ENCODE measurements at regions not wholly inside any gene's neighbourhood (a gene's known extent, or its start where the extent isn't known, plus 50 kb on each side); places are given as distances from the start of the nearest gene placed in this dataset.
"Not testable (repeated sequence)": the region's sequence is repeated elsewhere in the genome, so short reads cannot be mapped to it uniquely, and the experiment has no call there.

DNA sequence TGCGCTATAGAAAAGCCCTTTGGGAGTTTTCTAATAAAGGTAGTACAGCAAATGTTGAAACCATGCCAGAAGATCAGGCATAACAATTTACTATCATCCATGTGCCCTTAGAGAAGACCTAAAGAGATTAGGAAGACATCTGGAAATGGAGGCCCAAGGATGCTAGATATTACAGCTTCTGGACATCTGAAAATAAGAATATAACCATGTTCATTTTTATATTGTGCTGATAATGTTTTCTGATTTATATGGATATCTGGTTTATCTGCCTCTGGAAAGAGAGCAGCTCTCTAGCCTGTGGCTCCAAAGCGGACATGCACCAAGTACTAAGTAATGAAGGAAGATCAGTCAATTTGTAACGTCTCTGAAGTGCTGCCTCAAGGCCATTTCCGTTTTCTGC is 478.0 kb upstream of the DDX18 start:
- no peaks in the 10 kb centered on the region for H3K36me3 ChIP-seq (ENCODE audit: control insufficient read depth, insufficient read depth, low read length)
- H3K27ac ChIP-seq (ENCODE audit: insufficient read depth, low read length) = no peak overlapping the region
- H4K20me1 ChIP-seq (ENCODE audit: control insufficient read depth, extremely low read depth, insufficient read depth, low read length) = no peaks in the 10 kb centered on the region
- H3K79me2 ChIP-seq (ENCODE audit: control insufficient read depth, insufficient read depth, low read length) = no peaks in the 10 kb centered on the region
- H3K9me3 ChIP-seq (ENCODE audit: control insufficient read depth, insufficient read depth, low read depth, low read length) = no peaks in the 10 kb centered on the region
- no peak for DNase-seq (ENCODE audit: low read depth in 2 of 2)
- no peaks in the 10 kb centered on the region for H3K4me1 ChIP-seq (ENCODE audit: control insufficient read depth, extremely low read depth, insufficient read depth, low read length)
- H2AFZ ChIP-seq (ENCODE audit: low read length) = no peak overlapping the region
- no peak overlapping the region for H3K4me3 ChIP-seq (replicated peaks in 1 of 4; ENCODE audit: control extremely low read depth in 1 of 4, insufficient read depth in 1 of 4, low read depth in 3 of 4, low read length in 4 of 4)
- H3K9ac ChIP-seq (ENCODE audit: insufficient read depth, low read length) = no peak overlapping the region
- no peaks in the 10 kb centered on the region for H3K27me3 ChIP-seq (ENCODE audit: control insufficient read depth, insufficient read depth, low read length)
- no peak overlapping the region for H3K4me2 ChIP-seq (ENCODE audit: extremely low read depth, insufficient read depth, low read length)
- TF ChIP-seq EZH2 (IDR thresholded peaks at IDR 0.05; ENCODE audit: low read length, missing control alignments) = no peak
- TF ChIP-seq CTCF (conservative IDR thresholded peaks at IDR 0.05 in 1 of 2, IDR thresholded peaks at IDR 0.05 in 1 of 2; ENCODE audit: low read depth in 1 of 2, low read length in 2 of 2) = no peak

DNA sequence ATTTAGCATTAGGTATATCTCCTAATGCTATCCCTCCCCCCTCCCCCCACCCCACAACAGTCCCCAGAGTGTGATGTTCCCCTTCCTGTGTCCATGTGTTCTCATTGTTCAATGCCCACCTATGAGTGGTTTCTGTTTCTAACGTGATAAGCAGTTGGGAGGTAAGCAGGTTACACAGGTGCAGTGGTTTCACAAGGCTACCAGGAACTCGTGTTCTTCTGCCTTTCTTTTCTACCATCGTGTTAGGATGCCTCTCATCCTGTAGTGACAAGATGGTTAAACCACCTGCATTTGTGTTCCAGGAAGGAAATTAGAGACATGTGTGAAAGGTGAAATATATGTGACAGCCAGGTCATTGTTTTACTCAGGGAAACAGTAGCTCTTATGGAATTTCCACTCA is 476.5 kb upstream of the DDX18 start:
- not testable (repeated sequence) for DNase-seq (ENCODE audit: low read depth in 2 of 2); H2AFZ ChIP-seq (ENCODE audit: low read length); H3K9ac ChIP-seq (ENCODE audit: insufficient read depth, low read length); H3K4me3 ChIP-seq (replicated peaks in 1 of 4; ENCODE audit: control extremely low read depth in 1 of 4, insufficient read depth in 1 of 4, low read depth in 3 of 4, low read length in 4 of 4); H4K20me1 ChIP-seq (ENCODE audit: control insufficient read depth, extremely low read depth, insufficient read depth, low read length); H3K9me3 ChIP-seq (ENCODE audit: control insufficient read depth, insufficient read depth, low read depth, low read length); H3K27ac ChIP-seq (ENCODE audit: insufficient read depth, low read length); H3K79me2 ChIP-seq (ENCODE audit: control insufficient read depth, insufficient read depth, low read length); H3K27me3 ChIP-seq (ENCODE audit: control insufficient read depth, insufficient read depth, low read length); H3K4me1 ChIP-seq (ENCODE audit: control insufficient read depth, extremely low read depth, insufficient read depth, low read length); H3K36me3 ChIP-seq (ENCODE audit: control insufficient read depth, insufficient read depth, low read length); H3K4me2 ChIP-seq (ENCODE audit: extremely low read depth, insufficient read depth, low read length)

DNA sequence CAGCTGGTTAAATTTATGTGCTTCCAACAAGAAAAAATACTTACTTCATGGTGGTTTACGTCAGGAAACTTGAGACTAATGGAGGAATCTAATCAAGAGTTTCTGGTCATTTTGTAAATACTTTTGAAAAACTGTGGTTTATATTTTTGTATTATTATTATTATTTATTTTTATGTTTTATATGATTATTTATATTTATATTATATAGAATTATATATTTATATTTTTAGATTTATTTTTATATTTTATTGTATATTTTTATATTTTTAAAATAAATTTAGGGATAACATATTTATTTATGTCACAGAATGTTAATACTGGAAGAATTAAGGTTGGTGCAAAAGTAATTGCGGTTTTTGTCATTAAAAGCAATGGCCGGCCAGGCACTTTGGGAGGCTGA is 474.5 kb upstream of the DDX18 start:
- Histone ChIP-seq H3K79me2 (ENCODE audit: control insufficient read depth, insufficient read depth, low read length) (no peaks in the 10 kb centered on the region), H3K4me2 (ENCODE audit: extremely low read depth, insufficient read depth, low read length) (no peak overlapping the region), H4K20me1 (ENCODE audit: control insufficient read depth, extremely low read depth, insufficient read depth, low read length) (no peaks in the 10 kb centered on the region), H3K9me3 (ENCODE audit: control insufficient read depth, insufficient read depth, low read depth, low read length) (no peaks in the 10 kb centered on the region), H3K4me3 (replicated peaks in 1 of 4; ENCODE audit: control extremely low read depth in 1 of 4, insufficient read depth in 1 of 4, low read depth in 3 of 4, low read length in 4 of 4) (no peak overlapping the region), H3K36me3 (ENCODE audit: control insufficient read depth, insufficient read depth, low read length) (no peaks in the 10 kb centered on the region), H2AFZ (ENCODE audit: low read length) (no peak overlapping the region), H3K27ac (ENCODE audit: insufficient read depth, low read length) (no peak overlapping the region), H3K27me3 (ENCODE audit: control insufficient read depth, insufficient read depth, low read length) (no peaks in the 10 kb centered on the region), H3K4me1 (ENCODE audit: control insufficient read depth, extremely low read depth, insufficient read depth, low read length) (no peaks in the 10 kb centered on the region), H3K9ac (ENCODE audit: insufficient read depth, low read length) (no peak overlapping the region)
- no peak for DNase-seq (ENCODE audit: low read depth in 2 of 2)
- TF ChIP-seq CTCF (conservative IDR thresholded peaks at IDR 0.05 in 1 of 2, IDR thresholded peaks at IDR 0.05 in 1 of 2; ENCODE audit: low read depth in 1 of 2, low read length in 2 of 2) (no peak), EZH2 (IDR thresholded peaks at IDR 0.05; ENCODE audit: low read length, missing control alignments) (no peak)

GRCh38 chr2:117341690-117342089 is 472.8 kb upstream of the DDX18 start:
- H3K4me3 ChIP-seq (replicated peaks in 1 of 4; ENCODE audit: control extremely low read depth in 1 of 4, insufficient read depth in 1 of 4, low read depth in 3 of 4, low read length in 4 of 4) = no peak overlapping the region
- DNase-seq (ENCODE audit: low read depth in 2 of 2) = no peak
- H2AFZ ChIP-seq (ENCODE audit: low read length) = no peak overlapping the region
- no peaks in the 10 kb centered on the region for H3K36me3 ChIP-seq (ENCODE audit: control insufficient read depth, insufficient read depth, low read length)
- H4K20me1 ChIP-seq (ENCODE audit: control insufficient read depth, extremely low read depth, insufficient read depth, low read length) = no peaks in the 10 kb centered on the region
- H3K79me2 ChIP-seq (ENCODE audit: control insufficient read depth, insufficient read depth, low read length) = no peaks in the 10 kb centered on the region
- no peak overlapping the region for H3K9ac ChIP-seq (ENCODE audit: insufficient read depth, low read length)
- no peak overlapping the region for H3K4me2 ChIP-seq (ENCODE audit: extremely low read depth, insufficient read depth, low read length)
- H3K27ac ChIP-seq (ENCODE audit: insufficient read depth, low read length) = no peak overlapping the region
- no peaks in the 10 kb centered on the region for H3K9me3 ChIP-seq (ENCODE audit: control insufficient read depth, insufficient read depth, low read depth, low read length)
- no peaks in the 10 kb centered on the region for H3K4me1 ChIP-seq (ENCODE audit: control insufficient read depth, extremely low read depth, insufficient read depth, low read length)
- no peaks in the 10 kb centered on the region for H3K27me3 ChIP-seq (ENCODE audit: control insufficient read depth, insufficient read depth, low read length)
- TF ChIP-seq EZH2 (IDR thresholded peaks at IDR 0.05; ENCODE audit: low read length, missing control alignments) (no peak), CTCF (conservative IDR thresholded peaks at IDR 0.05 in 1 of 2, IDR thresholded peaks at IDR 0.05 in 1 of 2; ENCODE audit: low read depth in 1 of 2, low read length in 2 of 2) (no peak)

All from fibroblast of lung (primary cell).